ENCODE measurements at regions not wholly inside any gene's neighbourhood (a gene's known extent, or its start where the extent isn't known, plus 50 kb on each side); places are given as distances from the start of the nearest gene placed in this dataset.
A peak's percentile ranks its signal among the peaks of the same experiment; 100 is the strongest.
"Not testable (repeated sequence)": the region's sequence is repeated elsewhere in the genome, so short reads cannot be mapped to it uniquely, and the experiment has no call there.

DNA sequence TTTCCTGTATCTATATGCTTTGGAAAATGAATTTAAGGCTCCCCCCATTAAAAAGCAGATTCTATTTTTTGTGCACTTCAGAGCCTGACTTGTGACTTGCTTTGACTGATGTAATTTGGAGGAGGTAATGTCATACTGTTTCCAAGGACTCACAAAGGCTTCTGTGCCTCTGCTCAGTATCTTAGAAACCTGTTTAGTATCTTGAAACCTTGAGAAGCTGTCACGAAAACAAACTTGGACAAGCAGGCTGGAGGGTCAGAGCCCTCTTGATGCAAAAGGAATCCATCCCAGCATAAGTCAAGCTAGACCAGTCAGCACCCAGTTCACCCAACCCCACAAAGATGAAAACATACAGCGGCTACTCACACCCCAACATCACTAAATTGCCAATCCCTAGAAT is 560.0 kb upstream of the PCDH7 start:
- FAIRE-seq, result no peak

DNA sequence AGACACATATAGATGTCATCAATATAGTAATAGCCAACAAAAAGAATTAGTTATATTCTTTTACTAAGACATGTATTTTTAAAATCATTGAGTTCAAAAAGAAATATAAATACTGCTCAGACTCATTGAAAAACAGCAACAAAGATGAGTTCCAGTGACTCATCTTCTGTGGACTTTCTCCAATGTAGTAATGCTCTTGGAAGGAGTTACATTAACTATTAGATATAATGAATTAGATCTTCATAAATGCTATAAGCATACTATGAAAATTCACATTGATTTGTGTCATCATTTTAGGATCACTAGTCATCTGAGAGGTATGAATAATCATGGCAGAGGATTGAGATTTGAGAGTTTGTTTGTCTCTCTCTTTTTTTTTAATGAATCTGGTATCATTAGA is 547.8 kb upstream of the PCDH7 start:
- no peak for FAIRE-seq

- no peak for FAIRE-seq
Observed at GRCh38 chr4:30181512-30181911, 538.7 kb upstream of the PCDH7 start.

DNA sequence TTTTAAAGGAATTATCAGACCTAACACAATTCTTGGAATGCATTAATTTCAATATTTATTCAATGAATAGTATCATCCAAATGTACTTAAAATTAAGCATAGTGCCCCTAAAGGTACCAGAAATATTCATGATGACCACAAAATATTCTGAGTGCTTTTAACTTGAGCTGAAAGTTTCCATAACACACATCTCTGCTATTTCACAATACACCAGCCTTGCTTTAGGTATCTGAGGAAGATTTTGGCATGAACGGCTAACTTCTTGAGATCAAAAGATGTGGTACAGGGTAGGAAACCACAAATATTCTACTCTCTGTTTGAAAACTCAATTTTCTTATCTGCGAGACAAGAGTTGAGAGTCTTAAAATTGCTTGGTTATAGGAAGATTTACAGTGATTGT is 538.3 kb upstream of the PCDH7 start:
- no peak for FAIRE-seq

GRCh38 chr4:30182786-30183185 is 537.4 kb upstream of the PCDH7 start:
- no peak for FAIRE-seq

- FAIRE-seq, result no peak
Observed at GRCh38 chr4:30191902-30192301, 528.3 kb upstream of the PCDH7 start.

DNA sequence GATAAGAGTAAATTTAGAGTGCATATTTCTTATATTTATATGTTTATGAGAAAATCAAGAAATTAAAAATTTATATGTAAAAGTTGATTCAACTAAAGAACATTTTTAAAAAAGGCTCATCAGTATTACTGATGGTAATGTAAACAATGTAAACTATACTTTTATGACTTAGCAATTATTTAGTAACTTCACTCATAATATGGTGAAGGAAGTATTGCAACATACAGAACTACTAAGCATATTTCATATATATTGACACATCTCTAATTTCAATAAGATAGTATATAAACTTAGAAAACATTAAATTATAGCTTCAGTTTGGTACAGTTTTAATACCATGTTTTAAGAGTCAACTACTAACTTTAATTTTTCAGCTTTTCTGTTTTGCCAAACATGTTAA is 512.8 kb upstream of the PCDH7 start:
- peak; percentile 78 for FAIRE-seq

- FAIRE-seq, result no peak
Observed at GRCh38 chr4:30208731-30209435, 511.3 kb upstream of the PCDH7 start.

- FAIRE-seq, result not testable (repeated sequence)
Observed at GRCh38 chr4:30215973-30216372, 504.2 kb upstream of the PCDH7 start.

GRCh38 chr4:30245140-30245539 is 475.0 kb upstream of the PCDH7 start:
- FAIRE-seq, result no peak

- no peak for FAIRE-seq
Observed at GRCh38 chr4:30256116-30256832, 463.9 kb upstream of the PCDH7 start.

DNA sequence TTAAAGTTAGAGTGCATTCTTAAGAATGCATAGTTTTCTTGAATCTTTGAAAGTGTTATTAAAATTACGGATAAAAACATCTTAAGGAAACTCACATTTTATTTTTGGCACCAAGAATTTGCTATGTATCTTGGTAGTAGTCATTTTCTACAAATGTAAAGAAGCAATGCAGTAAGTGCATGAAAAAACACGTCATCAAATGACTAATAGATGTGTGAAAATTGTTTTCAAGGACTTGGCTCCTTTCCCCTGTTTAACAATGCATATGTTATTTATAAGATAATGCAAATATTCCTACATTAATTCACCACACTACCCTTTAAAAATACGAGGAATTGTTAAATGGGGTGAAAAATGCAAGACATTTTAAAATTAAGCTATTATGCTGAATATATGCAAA is 461.2 kb upstream of the PCDH7 start:
- no peak for FAIRE-seq

GRCh38 chr4:30262379-30262778 is 457.8 kb upstream of the PCDH7 start:
- no peak for FAIRE-seq

DNA sequence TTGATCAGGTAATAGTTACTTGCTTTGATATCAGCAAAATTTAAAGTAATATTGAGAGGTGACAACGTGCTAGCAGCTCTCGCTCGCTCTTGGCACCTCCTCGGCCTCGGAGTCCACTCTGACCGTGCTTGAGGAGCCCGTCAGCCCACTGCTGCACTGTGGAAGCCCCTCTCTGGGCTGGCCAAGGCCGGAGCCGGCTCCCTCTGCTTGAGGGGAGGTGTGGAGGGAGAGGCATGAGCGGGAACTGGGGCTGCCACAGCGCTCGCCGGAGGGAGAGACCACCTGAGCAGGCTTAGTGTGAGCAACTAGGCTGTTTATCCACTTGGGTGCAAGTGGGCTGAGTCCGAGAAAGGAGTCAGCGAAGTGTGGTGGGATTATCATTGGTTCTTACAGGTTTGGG is 455.7 kb upstream of the PCDH7 start:
- no peak for FAIRE-seq

GRCh38 chr4:30265716-30266115 is 454.5 kb upstream of the PCDH7 start:
- FAIRE-seq, result no peak

GRCh38 chr4:30268370-30268769 is 451.8 kb upstream of the PCDH7 start:
- FAIRE-seq, result no peak

DNA sequence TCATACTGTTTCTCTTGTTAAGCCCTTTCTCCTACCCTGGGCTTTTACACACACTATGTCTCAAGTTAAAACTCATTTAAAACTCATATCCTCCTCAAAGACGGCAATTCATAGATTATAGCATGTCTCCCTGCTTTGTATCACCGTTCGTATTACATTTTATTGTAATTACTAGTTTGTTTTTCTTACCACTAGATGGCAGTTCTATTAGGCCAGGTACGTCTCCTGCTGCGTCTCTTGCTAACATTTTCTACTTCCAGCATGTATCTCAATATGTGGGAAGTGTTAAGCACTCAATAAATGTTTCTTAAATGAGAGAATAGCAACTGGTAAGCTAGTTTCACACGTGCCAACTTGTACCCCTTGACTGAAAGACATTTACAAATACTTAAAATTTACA is 450.3 kb upstream of the PCDH7 start:
- FAIRE-seq, result no peak

DNA sequence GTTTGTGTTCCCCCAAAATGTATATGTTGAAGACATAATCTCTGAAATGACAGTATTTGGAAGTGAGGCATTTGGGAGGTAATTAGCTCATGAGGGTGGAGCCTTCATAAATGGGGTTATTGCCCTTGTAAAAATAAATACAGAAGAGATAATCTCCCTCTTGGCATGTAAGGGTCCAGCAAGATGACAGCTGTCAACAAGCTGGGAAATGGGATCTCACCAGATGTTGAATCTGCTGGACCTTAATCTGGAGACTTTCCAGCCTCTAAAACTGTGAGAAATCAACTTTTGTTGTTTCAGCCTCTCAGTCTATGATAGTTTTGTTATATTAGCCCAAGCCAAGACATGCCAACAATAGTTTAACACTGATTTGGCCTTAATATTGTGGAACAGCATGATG is 438.2 kb upstream of the PCDH7 start:
- no peak for FAIRE-seq

DNA sequence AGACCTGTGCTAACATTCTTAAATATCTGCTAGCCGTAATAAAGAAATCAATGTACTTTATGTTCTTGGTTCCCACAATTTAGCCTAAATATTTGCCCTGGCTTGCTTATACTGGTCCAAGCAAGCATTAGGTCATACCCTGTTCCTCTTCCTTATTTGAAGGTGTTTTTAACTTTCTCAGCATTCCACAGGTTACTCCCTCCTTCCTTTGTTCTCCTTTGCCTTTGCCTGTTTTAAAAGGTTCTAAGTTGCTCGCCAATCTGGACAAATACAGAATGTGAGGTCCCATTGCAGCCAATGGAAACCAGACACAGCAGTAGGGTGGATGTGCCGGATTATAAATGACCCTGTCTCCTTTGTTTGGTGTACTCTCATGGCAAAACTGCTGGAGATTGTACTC is 436.8 kb upstream of the PCDH7 start:
- FAIRE-seq, result no peak

DNA sequence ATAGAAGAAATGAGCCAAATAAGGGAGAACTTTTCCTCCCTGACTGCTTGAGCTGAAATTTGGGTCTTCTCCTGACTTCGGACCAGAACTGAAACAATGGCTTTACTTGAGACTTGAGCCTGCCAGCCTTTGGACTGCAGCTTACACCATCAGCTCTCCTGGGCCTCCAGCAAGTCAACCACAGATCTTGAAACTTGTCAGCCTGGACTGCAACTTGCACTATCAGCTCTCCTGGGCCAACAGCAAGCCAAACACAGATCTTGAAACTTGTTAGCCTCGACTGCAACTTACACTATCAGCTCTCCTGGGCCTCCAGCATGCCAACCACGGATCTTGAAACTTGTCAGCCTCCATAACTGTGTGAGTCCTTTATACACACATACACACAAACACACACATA is 425.9 kb upstream of the PCDH7 start:
- no peak for FAIRE-seq

DNA sequence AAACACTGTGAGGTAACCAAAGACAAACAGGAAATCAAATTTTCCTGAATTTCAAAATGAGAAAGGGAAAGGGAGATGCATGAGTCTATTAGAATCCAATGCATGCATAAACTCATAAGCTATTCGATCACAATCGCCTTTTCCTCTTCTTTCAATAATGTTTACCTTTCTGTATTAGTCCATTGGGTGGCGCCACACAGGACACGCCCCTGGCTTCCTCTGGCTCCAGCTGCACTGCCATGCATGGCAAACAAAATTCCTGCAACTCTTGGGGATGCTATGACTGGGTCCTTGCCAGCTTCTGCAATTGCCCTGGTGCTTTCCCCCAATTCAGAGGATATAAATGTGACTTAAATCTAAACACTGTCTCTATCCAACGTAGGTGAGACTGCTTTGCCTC is 424.5 kb upstream of the PCDH7 start:
- FAIRE-seq, result no peak

DNA sequence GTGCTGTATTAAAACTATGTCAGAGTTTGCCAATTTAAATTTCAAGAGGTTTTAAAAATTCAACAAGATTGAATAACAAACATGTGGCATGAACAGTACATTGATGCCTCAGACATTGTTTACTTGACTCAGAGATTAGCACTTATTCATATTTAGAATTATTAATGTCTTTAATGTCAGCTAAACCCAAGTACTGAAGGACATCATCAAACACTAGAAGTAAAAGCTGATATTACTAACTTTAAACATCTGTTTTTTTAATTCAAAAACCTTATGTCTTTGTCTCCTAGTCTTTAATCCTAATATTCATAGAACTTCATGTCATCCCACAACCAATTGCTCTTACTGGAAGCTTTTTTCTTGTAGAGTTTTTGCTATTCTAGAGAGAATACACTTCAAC is 406.2 kb upstream of the PCDH7 start:
- FAIRE-seq, result no peak

DNA sequence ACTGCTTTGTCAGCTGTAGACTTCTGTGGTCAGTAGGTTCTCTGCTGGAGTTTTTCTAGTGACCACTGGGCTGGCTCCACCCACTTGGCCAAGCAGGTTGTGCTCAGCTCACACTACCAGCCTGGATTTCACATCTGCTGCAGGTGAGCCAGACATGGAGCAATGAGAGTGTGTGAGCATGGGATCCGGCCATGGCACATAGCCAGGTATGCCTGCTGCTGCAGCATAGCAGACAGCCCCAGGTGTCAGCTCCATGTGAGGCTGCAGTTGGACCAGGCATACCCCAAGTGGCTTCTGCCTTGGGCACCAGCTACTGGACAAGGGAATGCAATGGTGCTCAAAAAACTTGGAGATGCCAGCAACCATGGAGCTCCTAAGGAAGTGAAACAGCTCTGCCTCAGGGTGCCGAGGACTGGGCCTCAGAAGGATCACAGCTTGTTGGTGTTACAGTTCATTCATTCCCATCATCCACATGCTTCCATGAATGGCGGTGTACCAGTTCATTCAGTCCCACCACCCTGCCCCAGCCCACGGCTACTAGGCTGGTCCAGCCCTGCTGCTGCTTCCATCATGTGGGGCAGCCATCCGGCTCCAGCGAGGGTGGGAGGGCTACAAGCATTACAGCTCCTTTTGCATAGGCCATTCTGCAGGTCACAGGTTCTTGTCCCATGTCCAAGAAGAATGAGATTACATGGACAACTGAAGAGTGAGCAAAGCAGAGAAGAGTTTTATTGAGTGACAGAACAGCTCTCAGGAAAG is 389.1 kb upstream of the PCDH7 start:
- no peak for FAIRE-seq

GRCh38 chr4:30341731-30342130 is 378.4 kb upstream of the PCDH7 start:
- FAIRE-seq, result no peak
